ENCODE measurements at regions not wholly inside any gene's neighbourhood (a gene's known extent, or its start where the extent isn't known, plus 50 kb on each side); places are given as distances from the start of the nearest gene placed in this dataset.

- TF ChIP-seq POLR2AphosphoS5 (IDR thresholded peaks at IDR 0.05) (no peak), POLR2A (IDR thresholded peaks at IDR 0.05) (no peak), CTCF (IDR thresholded peaks at IDR 0.05 in 8 of 11, conservative IDR thresholded peaks at IDR 0.05 in 3 of 11) (peak; percentile 37 to 89 (median 79))
Measured at GRCh38 chr4:74874753-74875367, 58.1 kb upstream of the PARM1 start.
